ENCODE measurements at regions not wholly inside any gene's neighbourhood (a gene's known extent, or its start where the extent isn't known, plus 50 kb on each side); places are given as distances from the start of the nearest gene placed in this dataset.

GRCh38 chr1:168960595-168960994 is 145.9 kb upstream of the ATP1B1 start:
- ChIA-PET CTCF (ENCODE audit: low intra/inter-chr PET ratio, low total read pairs) (no interaction called here), POLR2A (no interaction called here)
- Histone ChIP-seq H3K36me3 (replicated peaks in 1 of 2; ENCODE audit: control insufficient read depth in 1 of 2, insufficient read depth in 2 of 2, low read length in 2 of 2) (no peaks in the 10 kb centered on the region), H3K9me3 (ENCODE audit: low read length) (no peaks in the 10 kb centered on the region), H3K79me2 (ENCODE audit: insufficient read depth, low read length) (no peaks in the 10 kb centered on the region), H3K9ac (ENCODE audit: insufficient read depth, low read depth, low read length) (no peak overlapping the region), H3K4me3 (replicated peaks in 1 of 3; ENCODE audit: insufficient read depth in 1 of 3, low read depth in 2 of 3, low read length in 3 of 3) (no peak overlapping the region), H3K27ac (ENCODE audit: extremely low read length, insufficient read depth, low read length) (no peak overlapping the region), H3K4me2 (ENCODE audit: low read depth, low read length) (no peak overlapping the region), H4K20me1 (ENCODE audit: insufficient read depth, low read length) (no peaks in the 10 kb centered on the region), H3K27me3 (ENCODE audit: control insufficient read depth in 1 of 2, insufficient read depth in 2 of 2, low read length in 2 of 2) (peaks cover 0 to 9% of the 10 kb centered on the region in 2 experiments; a peak in 1 of 5 replicates), H2AFZ (ENCODE audit: low read length) (no peak overlapping the region), H3K4me1 (ENCODE audit: insufficient read depth, low read length) (peaks cover 13% of the 10 kb centered on the region; the same call in 1 of the 2 replicates)
- no peak for ATAC-seq
- BruUV-seq (replicated peaks): no TSS peak
- WGBS (ENCODE audit: low lambda C conversion rate): 0% methylated on average over 1 of the region's 1 CpG
- in situ Hi-C loops (cut with HindIII; ENCODE audit: extremely low pct_ligation_motif_present, low pct_unique_long_range_greater_than_20kb): no loop called here
- no peak; the same call in 1 of the 2 replicates for TF ChIP-seq SOX13 (IDR thresholded peaks at IDR 0.05)
- TF ChIP-seq SOX13 (CRISPR knock-in tag; conservative IDR thresholded peaks at IDR 0.05 in 1 of 2, IDR thresholded peaks at IDR 0.05 in 1 of 2): peak in 1 of 2 experiments; percentile 80; a peak in 2 of 4 replicates
- TF ChIP-seq NFE2 (CRISPR knock-in tag; IDR thresholded peaks at IDR 0.05): no peak
- no peak for TF ChIP-seq NR2F6 (IDR thresholded peaks at IDR 0.05)
- no peak for TF ChIP-seq NR2F6 (CRISPR knock-in tag; IDR thresholded peaks at IDR 0.05)
- TF ChIP-seq GFI1 (CRISPR knock-in tag; IDR thresholded peaks at IDR 0.05; ENCODE audit: borderline replicate concordance): no peak
- peak; percentile 79; the same call in 1 of the 2 replicates for TF ChIP-seq SOX5 (CRISPR knock-in tag; IDR thresholded peaks at IDR 0.05; ENCODE audit: borderline replicate concordance)
- intact Hi-C loops (cut with micrococcal nuclease; ENCODE audit: unreplicated experiment): no loop called here
- peak; percentile 4 for DNase-seq (ENCODE audit: low spot score)
- FAIRE-seq: no peak

- ATAC-seq (no peak), DNase-seq (ENCODE audit: low spot score) (no peak), FAIRE-seq (no peak)
- Histone ChIP-seq H3K4me1 (ENCODE audit: insufficient read depth, low read length) (peaks cover 13% of the 10 kb centered on the region; the same call in 1 of the 2 replicates), H3K27me3 (ENCODE audit: control insufficient read depth in 1 of 2, insufficient read depth in 2 of 2, low read length in 2 of 2) (peaks cover 0 to 9% of the 10 kb centered on the region in 2 experiments; a peak in 1 of 5 replicates), H3K9me3 (ENCODE audit: low read length) (no peaks in the 10 kb centered on the region), H3K79me2 (ENCODE audit: insufficient read depth, low read length) (no peaks in the 10 kb centered on the region), H3K4me2 (ENCODE audit: low read depth, low read length) (no peak overlapping the region), H3K36me3 (replicated peaks in 1 of 2; ENCODE audit: control insufficient read depth in 1 of 2, insufficient read depth in 2 of 2, low read length in 2 of 2) (no peaks in the 10 kb centered on the region), H4K20me1 (ENCODE audit: insufficient read depth, low read length) (no peaks in the 10 kb centered on the region), H3K9ac (ENCODE audit: insufficient read depth, low read depth, low read length) (no peak overlapping the region), H3K4me3 (replicated peaks in 1 of 3; ENCODE audit: insufficient read depth in 1 of 3, low read depth in 2 of 3, low read length in 3 of 3) (no peak overlapping the region), H2AFZ (ENCODE audit: low read length) (no peak overlapping the region), H3K27ac (ENCODE audit: extremely low read length, insufficient read depth, low read length) (no peak overlapping the region)
- WGBS (ENCODE audit: low lambda C conversion rate): 47% methylated on average over 2 of the region's 2 CpGs
- CTCF ChIA-PET (ENCODE audit: low intra/inter-chr PET ratio, low total read pairs): no interaction called here
- in situ Hi-C loops (cut with HindIII; ENCODE audit: extremely low pct_ligation_motif_present, low pct_unique_long_range_greater_than_20kb): no loop called here
- TF ChIP-seq PTBP1 (IDR thresholded peaks at IDR 0.05; ENCODE audit: low read depth, low read length, poor library complexity, severe bottlenecking) (no peak), NR2F6 (IDR thresholded peaks at IDR 0.05) (no peak), NR2F6 (CRISPR knock-in tag; IDR thresholded peaks at IDR 0.05) (no peak), ZNF547 (CRISPR knock-in tag; IDR thresholded peaks at IDR 0.05) (no peak), ZNF546 (CRISPR knock-in tag; conservative IDR thresholded peaks at IDR 0.05) (no peak), MLLT10 (CRISPR knock-in tag; IDR thresholded peaks at IDR 0.05) (no peak)
- no TSS peak for BruUV-seq (replicated peaks)
- POLR2A ChIA-PET: no interaction called here
- intact Hi-C loops (cut with micrococcal nuclease; ENCODE audit: unreplicated experiment): no loop called here
Observed at GRCh38 chr1:168963601-168964000, 142.9 kb upstream of the ATP1B1 start.
